K562 (cell line): ENCODE measurements at regions not wholly inside any gene's neighbourhood (a gene's known extent, or its start where the extent isn't known, plus 50 kb on each side); places are given as distances from the start of the nearest gene placed in this dataset.

ENCODE experiments used
- ATAC-seq: fragments of 200-7000 bp; cut with Tn5 transposase; 3 replicates; pipeline ENCODE4 v1.9.1; 2020; ENCODE audit warnings: moderate library complexity
- BruUV-seq: library from RNA; stranded (reverse); fragments of 400-500 nt; replicated peaks from 2 replicates; lab custom pipeline; 2021; lab: Mats Ljungman, UMichigan
- CTCF ChIA-PET: fragments of 300-600 bp; formaldehyde crosslinking; extraction: SDS; loops from one replicate; lab custom pipeline; 2021; ENCODE audit warnings: low intra/inter-chr PET ratio; lab: Yijun Ruan, JAX
- POLR2A ChIA-PET: fragments of 300-600, 350-650 bp; sonication (Branson Sonifier 250); formaldehyde crosslinking; extraction: SDS; loops from one replicate; lab custom pipeline; 2021; ENCODE audit warnings: antibody characterized with exemption, inconsistent platforms; lab: Yijun Ruan, JAX
- DNase-seq, 4 experiments: peaks; one replicate each; pipeline versions ENCODE4 v3.0.0 to v3.0.0-alpha.2; 2011 to 2018; ENCODE audit warnings: low spot score in 3 of 4, mixed read lengths in 3 of 4; ENCODE audit errors: extremely low read depth in 1 of 4
- FAIRE-seq: peaks from 2 replicates; lab custom pipeline; 2011; peaks lifted over from hg19 to GRCh38; lab: Jason Lieb, UNC
- H2AFZ ChIP-seq: 2 replicates; pipeline ENCODE4 v1.6.0; 2011; ENCODE audit warnings: low read depth, low read length, control low read depth, inconsistent platforms
- H3K27ac ChIP-seq: fragments of 200-600 bp; 3 replicates; pipeline ENCODE4 v1.8.0; 2011; ENCODE audit warnings: low read depth, mild to moderate bottlenecking, control low read depth, inconsistent platforms, low read length, moderate library complexity, mixed read lengths; ENCODE audit errors: extremely low read depth
- H3K27me3 ChIP-seq, 2 experiments: fragments of 300-600 bp in 1 of 2; 2 replicates in 1 of 2; 3 replicates in 1 of 2; pipeline versions ENCODE4 v1.6.0 to v1.8.0; 2011; ENCODE audit warnings: inconsistent platforms in 2 of 2, low read length in 2 of 2, mild to moderate bottlenecking in 1 of 2, mixed read lengths in 1 of 2, moderate library complexity in 1 of 2; ENCODE audit not compliant: control insufficient read depth in 2 of 2, insufficient read depth in 2 of 2
- H3K36me3 ChIP-seq: fragments of 300-600 bp; 3 replicates; pipeline ENCODE4 v1.8.0; 2011; ENCODE audit warnings: mild to moderate bottlenecking, low read length, inconsistent platforms; ENCODE audit not compliant: control insufficient read depth, insufficient read depth
- H3K4me1 ChIP-seq, 2 experiments: fragments of 200-600 bp in 1 of 2; replicated peaks in 1 of 2; 2 replicates in 1 of 2; 3 replicates in 1 of 2; pipeline versions ENCODE4 v1.5.1 to v1.8.0; 2011; ENCODE audit warnings: inconsistent platforms in 2 of 2, low read length in 2 of 2, mild to moderate bottlenecking in 1 of 2, mixed read lengths in 1 of 2, moderate library complexity in 1 of 2; ENCODE audit not compliant: control insufficient read depth in 2 of 2, insufficient read depth in 2 of 2
- H3K4me2 ChIP-seq: 2 replicates; pipeline ENCODE4 v1.6.1; 2011; ENCODE audit warnings: low read length, control low read depth, inconsistent platforms, mixed read lengths; ENCODE audit not compliant: insufficient read depth
- H3K4me3 ChIP-seq: fragments of 200-600 bp; sonication (generic), shearing (Covaris generic); 2 replicates; pipeline ENCODE4 v1.5.1; 2016; ENCODE audit warnings: control low read depth, inconsistent platforms
- H3K79me2 ChIP-seq: fragments of 200-600 bp; 3 replicates; pipeline ENCODE4 v1.8.0; 2011; ENCODE audit warnings: low read length, inconsistent platforms; ENCODE audit not compliant: control insufficient read depth, insufficient read depth
- H3K9ac ChIP-seq, 2 experiments: 2 replicates each; pipeline versions ENCODE4 v1.6.0 to v1.6.1; 2011; ENCODE audit warnings: low read depth in 2 of 2, low read length in 2 of 2, control low read depth in 1 of 2, inconsistent platforms in 1 of 2, mild to moderate bottlenecking in 1 of 2, mixed read lengths in 1 of 2; ENCODE audit not compliant: insufficient read depth in 1 of 2
- H3K9me1 ChIP-seq: one replicate; pipeline ENCODE4 v1.6.0; 2011; ENCODE audit warnings: inconsistent platforms, mild to moderate bottlenecking, low read length, moderate library complexity; ENCODE audit not compliant: control insufficient read depth, insufficient read depth
- H3K9me3 ChIP-seq: replicated peaks from 2 replicates; pipeline ENCODE4 v1.5.1; 2011; ENCODE audit warnings: low read depth, low read length, inconsistent platforms; ENCODE audit not compliant: control insufficient read depth, insufficient read depth
- H4K20me1 ChIP-seq: replicated peaks from 2 replicates; pipeline ENCODE4 v1.6.1; 2011; ENCODE audit warnings: low read length, inconsistent platforms, mixed read lengths; ENCODE audit not compliant: control insufficient read depth, insufficient read depth
- C11orf30 ChIP-seq: fragments of 450-650 bp; IDR thresholded peaks from 2 replicates; pipeline ENCODE4 v1.6.1; 2016; ENCODE audit warnings: low read depth, mild to moderate bottlenecking
- CBX1 ChIP-seq: sonication (generic); IDR thresholded peaks from 2 replicates; pipeline ENCODE4 v1.6.1; 2016; ENCODE audit warnings: antibody characterized with exemption, low read depth, mild to moderate bottlenecking
- CREB1 ChIP-seq, 2 experiments: sonication (generic) in 1 of 2; formaldehyde crosslinking in 1 of 2; IDR thresholded peaks; 2 replicates each; pipeline versions ENCODE4 v1.6.1 to v1.8.0; 2012 to 2022; ENCODE audit warnings: inconsistent platforms in 1 of 2, mild to moderate bottlenecking in 1 of 2, missing genetic modification reagents in 1 of 2, moderate library complexity in 1 of 2
- DIDO1 ChIP-seq: fragments of 450-650 bp; IDR thresholded peaks from 2 replicates; pipeline ENCODE4 v1.6.1; 2016; ENCODE audit warnings: low read depth, missing biosample characterization, missing genetic modification characterization
- E2F5 ChIP-seq: sonication (generic); formaldehyde crosslinking; IDR thresholded peaks from 2 replicates; pipeline ENCODE4 v1.8.0; 2022; ENCODE audit warnings: mild to moderate bottlenecking, missing genetic modification reagents
- EHMT2 ChIP-seq: fragments of 450-650 bp; IDR thresholded peaks from 2 replicates; pipeline ENCODE4 v1.6.1; 2018; ENCODE audit warnings: antibody characterized with exemption
- IRF9 ChIP-seq: fragments of 450-650 bp; IDR thresholded peaks from 2 replicates; pipeline ENCODE4 v1.6.1; 2016; ENCODE audit warnings: missing biosample characterization, missing genetic modification characterization
- MTA1 ChIP-seq: fragments of 450-650 bp; IDR thresholded peaks from 2 replicates; pipeline ENCODE4 v1.6.1; 2017; ENCODE audit warnings: borderline replicate concordance
- PTTG1 ChIP-seq: fragments of 450-650 bp; IDR thresholded peaks from 2 replicates; pipeline ENCODE4 v1.6.1; 2016; ENCODE audit warnings: low read depth, mild to moderate bottlenecking, missing genetic modification characterization, missing compliant biosample characterization
- RAD21 ChIP-seq, 2 experiments: fragments of 250-450 bp in 1 of 2; fragments of 450-650 bp in 1 of 2; sonication (Bioruptor Pico) in 1 of 2; formaldehyde crosslinking in 1 of 2; IDR thresholded peaks in 1 of 2; conservative IDR thresholded peaks in 1 of 2; 2 replicates each; pipeline versions ENCODE4 v1.4.0 to v1.8.0; 2020 to 2022; ENCODE audit warnings: mild to moderate bottlenecking in 2 of 2, moderate library complexity in 1 of 2
- RUNX1 ChIP-seq: sonication (generic); IDR thresholded peaks from 2 replicates; pipeline ENCODE4 v1.6.1; 2016; ENCODE audit warnings: antibody characterized with exemption, low read depth
- SP1 ChIP-seq: sonication (generic); formaldehyde crosslinking; IDR thresholded peaks from 2 replicates; pipeline ENCODE4 v1.8.1; 2022; ENCODE audit warnings: mild to moderate bottlenecking, missing genetic modification reagents
- U2AF2 ChIP-seq: fragments of 200-400 bp; formaldehyde crosslinking; optimal IDR thresholded peaks from 2 replicates; pipeline ENCODE3; 2017; ENCODE audit warnings: low read depth, mild to moderate bottlenecking, low read length
- USF1 ChIP-seq: sonication (generic); formaldehyde crosslinking; IDR thresholded peaks from 2 replicates; pipeline ENCODE4 v1.9.0; 2022; ENCODE audit warnings: mild to moderate bottlenecking, missing genetic modification reagents
- ZBTB34 ChIP-seq: fragments of 250-450 bp; sonication (Bioruptor Pico); IDR thresholded peaks from 2 replicates; pipeline ENCODE4 v1.8.0; 2021; ENCODE audit warnings: mild to moderate bottlenecking, moderate library complexity
- ZNF146 ChIP-seq: IDR thresholded peaks from one replicate; pipeline ENCODE4 v1.6.1; 2018; ENCODE audit warnings: missing compliant biosample characterization; ENCODE audit not compliant: unreplicated experiment
- ZNF23 ChIP-seq: fragments of 250-450 bp; sonication (Bioruptor Pico); IDR thresholded peaks from 2 replicates; pipeline ENCODE4 v1.4.0; 2020; ENCODE audit warnings: mild to moderate bottlenecking
- ZNF644 ChIP-seq: fragments of 200-800 bp; sonication (Bioruptor generic); IDR thresholded peaks from 2 replicates; pipeline ENCODE4 v1.6.1; 2016; ENCODE audit warnings: low read depth, missing genetic modification characterization, missing compliant biosample characterization
- WGBS: fragments of 100-300 bp; shearing (Covaris generic); methylation state at CpG from one replicate; pipeline ENCODE4 v1.1.6; 2016; ENCODE audit warnings: low coverage, mixed read lengths; ENCODE audit not compliant: insufficient coverage; ENCODE audit errors: missing lambda C conversion rate; 5-methylcytosine and 5-hydroxymethylcytosine counted together
- in situ Hi-C: fragments of 300-500 bp; cut with MboI; formaldehyde crosslinking; loops from 4 replicates; pipeline ENCODE4 v1.15.0; 2018; ENCODE audit warnings: inconsistent platforms, mixed read lengths
- intact Hi-C: fragments of 100-400 bp; cut with micrococcal nuclease; formaldehyde crosslinking; loops from 2 replicates; pipeline ENCODE4 v1.14.2; 2022

- FAIRE-seq (no peak), ATAC-seq (no peak)
- 0% methylated on average over 3 of the region's 3 CpGs for WGBS
Observed at GRCh38 chr9:75532233-75533050, 358.0 kb upstream of the PCSK5 start.

More at GRCh38 chr9:75532233-75533050, 358.0 kb upstream of the PCSK5 start:
- Histone ChIP-seq H3K9me3 (no peaks in the 10 kb centered on the region), H3K36me3 (no peaks in the 10 kb centered on the region), H3K27me3 (no peaks in the 10 kb centered on the region), H3K27ac (no peak overlapping the region), H4K20me1 (no peaks in the 10 kb centered on the region), H3K79me2 (no peaks in the 10 kb centered on the region), H3K4me3 (no peak overlapping the region)
- no TSS peak for BruUV-seq
- CTCF ChIA-PET, result no interaction called here
- DNase-seq, result no peak
- TF ChIP-seq ZNF146 (CRISPR knock-in tag), result no peak
- TF ChIP-seq ZBTB34 (CRISPR knock-in tag), result no peak
- no peak for TF ChIP-seq USF1 (CRISPR knock-in tag)
- no peak for TF ChIP-seq MTA1
- no peak for TF ChIP-seq CREB1 (IDR thresholded peaks at IDR 0.05)
- TF ChIP-seq CREB1 (CRISPR knock-in tag; IDR thresholded peaks at IDR 0.05), result no peak
- TF ChIP-seq SP1 (CRISPR knock-in tag), result no peak
- TF ChIP-seq DIDO1 (tag), result no peak
- TF ChIP-seq RAD21 (CRISPR knock-in tag; conservative IDR thresholded peaks at IDR 0.05 in 1 of 2, IDR thresholded peaks at IDR 0.05 in 1 of 2), result no peak
- TF ChIP-seq U2AF2, result no peak
- TF ChIP-seq IRF9, result no peak
- TF ChIP-seq E2F5 (CRISPR knock-in tag), result no peak
- no peak for TF ChIP-seq ZNF644 (tag)
- TF ChIP-seq CBX1, result no peak
- TF ChIP-seq EHMT2, result no peak
- no peak for TF ChIP-seq PTTG1 (tag)
- TF ChIP-seq RUNX1, result no peak
- no peak for TF ChIP-seq C11orf30
- TF ChIP-seq ZNF23 (CRISPR knock-in tag), result no peak
- TF ChIP-seq, all 486 proteins: peak for 0
- Histone ChIP-seq H3K4me2 (no peak overlapping the region), H3K9me1 (no peaks in the 10 kb centered on the region), H3K4me1 (no peaks in the 10 kb centered on the region), H2AFZ (no peak overlapping the region), H3K9ac (no peak overlapping the region)
- intact Hi-C loops, result no loop called here
- POLR2A ChIA-PET, result no interaction called here
- in situ Hi-C loops, result no loop called here
